Endothelial cell (in vitro differentiated cells): ENCODE measurements at regions not wholly inside any gene's neighbourhood (a gene's known extent, or its start where the extent isn't known, plus 50 kb on each side); places are given as distances from the start of the nearest gene placed in this dataset.
"Not testable (repeated sequence)": the region's sequence is repeated elsewhere in the genome, so short reads cannot be mapped to it uniquely, and the experiment has no call there.

Source experiments
- DNase-seq: peaks from one replicate; pipeline ENCODE4 v3.0.0; 2021; ENCODE audit warnings: low spot score
- H3K27ac Mint-ChIP-seq: one replicate; pipeline ENCODE4 v1.8.0; 2021; ENCODE audit warnings: mixed read lengths, inconsistent platforms; ENCODE audit not compliant: unreplicated experiment
- H3K27me3 Mint-ChIP-seq: one replicate; pipeline ENCODE4 v1.8.0; 2021; ENCODE audit warnings: mild to moderate bottlenecking, moderate library complexity, mixed read lengths, inconsistent platforms; ENCODE audit not compliant: unreplicated experiment
- H3K36me3 Mint-ChIP-seq: one replicate; pipeline ENCODE4 v1.8.0; 2021; ENCODE audit warnings: mild to moderate bottlenecking, low read depth, mixed read lengths, inconsistent platforms; ENCODE audit not compliant: unreplicated experiment
- H3K4me1 Mint-ChIP-seq: one replicate; pipeline ENCODE4 v1.8.0; 2021; ENCODE audit warnings: mild to moderate bottlenecking, mixed read lengths, inconsistent platforms; ENCODE audit not compliant: unreplicated experiment
- H3K4me3 Mint-ChIP-seq: one replicate; pipeline ENCODE4 v1.8.0; 2021; ENCODE audit warnings: mild to moderate bottlenecking, mixed read lengths, inconsistent platforms; ENCODE audit not compliant: unreplicated experiment
- H3K9me3 Mint-ChIP-seq: one replicate; pipeline ENCODE4 v1.8.0; 2021; ENCODE audit warnings: mixed read lengths, inconsistent platforms; ENCODE audit not compliant: unreplicated experiment
- TF ChIP-seq, protein P1 (sequence below): fragments of 200-600 bp; sonication (generic); IDR thresholded peaks from one replicate; pipeline ENCODE4 v1.5.0; 2021; ENCODE audit warnings: antibody characterized with exemption; ENCODE audit not compliant: unreplicated experiment

DNA sequence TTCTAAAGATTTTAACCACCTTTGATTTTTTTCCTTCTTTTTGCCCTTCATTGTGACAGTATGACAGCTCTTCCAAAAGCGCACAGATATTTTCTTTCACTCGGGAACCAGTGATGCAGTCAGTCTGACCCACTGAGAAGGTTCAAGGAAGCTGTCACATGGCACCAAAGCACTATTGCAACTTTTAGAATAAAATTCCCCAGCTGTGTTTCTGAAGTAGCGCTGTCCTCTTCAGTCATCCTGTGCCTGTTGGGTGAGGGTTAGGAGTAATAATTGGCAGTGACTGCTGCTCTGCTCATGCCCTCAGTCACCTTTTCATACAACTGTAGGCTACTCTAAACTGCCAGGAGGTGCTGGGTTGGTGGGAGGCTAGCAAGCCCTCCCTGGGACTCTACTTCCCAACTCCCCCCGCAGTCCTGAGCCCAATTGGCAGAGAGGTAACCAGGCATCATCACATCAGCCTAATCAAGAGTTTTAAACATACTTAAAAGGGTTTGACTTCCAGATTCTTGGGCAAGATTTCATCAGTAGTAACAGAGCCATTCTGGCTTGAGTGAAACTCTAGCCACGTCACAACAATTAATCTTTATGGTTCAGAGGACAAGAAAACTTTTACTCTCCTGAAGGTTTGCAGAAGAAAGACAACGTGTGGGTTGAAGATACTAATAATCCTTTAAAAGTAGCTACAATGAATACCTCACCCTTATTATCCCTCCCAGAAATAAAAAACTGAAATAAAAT is 473.3 kb downstream of the FBXO15 start:
- TF ChIP-seq, protein P1, sequence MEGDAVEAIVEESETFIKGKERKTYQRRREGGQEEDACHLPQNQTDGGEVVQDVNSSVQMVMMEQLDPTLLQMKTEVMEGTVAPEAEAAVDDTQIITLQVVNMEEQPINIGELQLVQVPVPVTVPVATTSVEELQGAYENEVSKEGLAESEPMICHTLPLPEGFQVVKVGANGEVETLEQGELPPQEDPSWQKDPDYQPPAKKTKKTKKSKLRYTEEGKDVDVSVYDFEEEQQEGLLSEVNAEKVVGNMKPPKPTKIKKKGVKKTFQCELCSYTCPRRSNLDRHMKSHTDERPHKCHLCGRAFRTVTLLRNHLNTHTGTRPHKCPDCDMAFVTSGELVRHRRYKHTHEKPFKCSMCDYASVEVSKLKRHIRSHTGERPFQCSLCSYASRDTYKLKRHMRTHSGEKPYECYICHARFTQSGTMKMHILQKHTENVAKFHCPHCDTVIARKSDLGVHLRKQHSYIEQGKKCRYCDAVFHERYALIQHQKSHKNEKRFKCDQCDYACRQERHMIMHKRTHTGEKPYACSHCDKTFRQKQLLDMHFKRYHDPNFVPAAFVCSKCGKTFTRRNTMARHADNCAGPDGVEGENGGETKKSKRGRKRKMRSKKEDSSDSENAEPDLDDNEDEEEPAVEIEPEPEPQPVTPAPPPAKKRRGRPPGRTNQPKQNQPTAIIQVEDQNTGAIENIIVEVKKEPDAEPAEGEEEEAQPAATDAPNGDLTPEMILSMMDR = no peak
- H3K4me3 Mint-ChIP-seq = no peak overlapping the region

DNA sequence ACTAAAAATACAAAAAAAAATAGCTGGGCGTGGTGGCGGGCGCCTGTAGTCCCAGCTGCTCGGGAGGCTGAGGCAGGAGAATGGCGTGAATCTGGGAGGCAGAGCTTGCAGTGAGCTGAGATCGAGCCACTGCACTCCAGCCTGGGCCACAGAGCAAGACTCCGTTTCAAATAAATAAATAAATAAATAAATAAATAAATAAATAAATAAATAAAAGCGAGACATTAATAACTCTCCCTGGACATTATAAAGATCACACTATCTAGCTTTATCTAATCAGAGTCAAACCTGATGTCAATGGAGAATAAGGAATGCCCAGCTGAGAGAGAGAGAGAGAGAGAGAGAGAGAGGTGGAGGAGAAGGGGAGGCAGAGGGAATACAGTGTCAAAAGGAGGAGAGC is 476.2 kb downstream of the FBXO15 start:
- not testable (repeated sequence) for H3K9me3 Mint-ChIP-seq, H3K27me3 Mint-ChIP-seq, H3K4me3 Mint-ChIP-seq, H3K27ac Mint-ChIP-seq, H3K4me1 Mint-ChIP-seq, DNase-seq, H3K36me3 Mint-ChIP-seq

More for the DNA sequence above, 473.3 kb downstream of the FBXO15 start:
- H3K4me1 Mint-ChIP-seq = no peaks in the 10 kb centered on the region
- no peak for DNase-seq
- H3K27me3 Mint-ChIP-seq = no peaks in the 10 kb centered on the region
- no peak overlapping the region for H3K27ac Mint-ChIP-seq
- no peaks in the 10 kb centered on the region for H3K9me3 Mint-ChIP-seq
- H3K36me3 Mint-ChIP-seq = no peaks in the 10 kb centered on the region

DNA sequence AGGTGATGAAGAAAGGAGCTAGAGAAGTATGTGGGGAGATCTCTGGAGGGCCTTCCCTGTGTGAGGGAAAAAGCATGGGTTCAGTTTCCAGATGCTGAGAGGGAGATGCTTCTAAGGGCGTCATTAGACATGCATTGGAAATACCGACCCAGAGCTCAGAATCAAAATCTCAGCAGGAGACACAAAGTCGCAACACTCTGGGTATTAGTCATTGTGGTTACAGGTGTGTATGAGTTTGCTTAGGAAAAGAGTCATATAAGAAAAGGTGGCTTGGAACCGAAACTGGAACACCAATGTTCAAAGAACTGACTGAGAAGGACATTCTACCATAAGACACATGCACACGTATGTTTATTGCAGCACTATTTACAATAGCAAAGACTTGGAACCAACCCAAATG is 477.1 kb downstream of the FBXO15 start:
- Mint-ChIP-seq H3K27me3 (no peaks in the 10 kb centered on the region), H3K4me1 (no peaks in the 10 kb centered on the region), H3K36me3 (no peaks in the 10 kb centered on the region), H3K27ac (no peak overlapping the region), H3K9me3 (no peaks in the 10 kb centered on the region), H3K4me3 (no peak overlapping the region)
- no peak for DNase-seq
- TF ChIP-seq, protein P1 = no peak

DNA sequence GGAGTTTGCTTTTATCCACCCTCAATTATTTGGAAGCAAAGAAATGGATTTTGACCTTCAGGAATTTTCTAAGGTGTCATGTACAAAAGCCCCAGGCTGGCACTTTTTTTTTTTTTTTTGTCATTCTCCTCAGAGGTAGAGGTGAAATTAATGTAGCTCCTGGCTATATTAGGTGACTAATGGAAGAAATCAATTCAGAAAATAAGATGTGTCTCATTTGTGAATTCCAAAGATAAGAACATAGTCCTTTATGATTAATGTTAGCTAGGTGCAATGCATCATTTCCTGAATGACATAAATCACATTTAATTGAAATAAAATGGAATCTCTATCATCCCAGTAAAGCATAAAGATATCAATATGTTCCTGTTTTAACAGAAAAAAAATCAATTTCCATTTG is 477.6 kb downstream of the FBXO15 start:
- no peak for DNase-seq
- H3K4me1 Mint-ChIP-seq = no peaks in the 10 kb centered on the region
- TF ChIP-seq, protein P1 = no peak

DNA sequence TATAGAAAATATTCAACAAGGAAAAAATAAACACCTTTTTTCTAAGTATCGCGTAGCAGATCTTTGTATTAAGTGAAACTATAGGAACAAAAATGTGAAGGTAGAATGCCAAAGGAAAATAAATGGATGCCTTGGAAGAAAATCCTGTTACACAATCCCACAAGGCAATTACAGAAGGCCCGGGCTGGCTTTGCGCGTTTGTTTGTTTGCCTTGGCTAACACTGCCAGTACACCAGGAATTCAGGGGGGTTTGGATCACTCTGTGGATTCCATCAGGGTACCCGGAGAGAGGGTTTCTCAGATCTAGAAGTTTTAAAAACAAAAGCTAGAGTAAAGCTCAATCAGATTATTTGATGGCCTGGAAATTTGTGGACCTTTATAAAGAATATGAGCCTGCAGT is 478.3 kb downstream of the FBXO15 start:
- H3K4me3 Mint-ChIP-seq = no peak overlapping the region
- no peaks in the 10 kb centered on the region for H3K27me3 Mint-ChIP-seq
- no peaks in the 10 kb centered on the region for H3K9me3 Mint-ChIP-seq
- no peak overlapping the region for H3K27ac Mint-ChIP-seq
- no peak for DNase-seq
- TF ChIP-seq, protein P1 = no peak
- H3K4me1 Mint-ChIP-seq = no peaks in the 10 kb centered on the region
- H3K36me3 Mint-ChIP-seq = no peaks in the 10 kb centered on the region

More for the DNA sequence above, 477.6 kb downstream of the FBXO15 start:
- Mint-ChIP-seq H3K27me3 (no peaks in the 10 kb centered on the region), H3K36me3 (no peaks in the 10 kb centered on the region), H3K9me3 (no peaks in the 10 kb centered on the region), H3K4me3 (no peak overlapping the region), H3K27ac (no peak overlapping the region)
